Tibial nerve (tissue), 4 donors: ENCODE measurements at regions not wholly inside any gene's neighbourhood (a gene's known extent, or its start where the extent isn't known, plus 50 kb on each side); places are given as distances from the start of the nearest gene placed in this dataset.
A peak's percentile ranks its signal among the peaks of the same experiment; 100 is the strongest.

Source experiments
- DNase-seq, 2 donors: peaks; one replicate each; pipeline ENCODE4 v3.0.0-alpha.2; 2019; ENCODE audit warnings: low spot score in 2 of 2
- H3K27ac ChIP-seq, 4 donors: fragments of 200-600 bp; sonication (generic) in 3 of 4; one replicate each; pipeline ENCODE4 v1.5.1; 2017 to 2019; ENCODE audit warnings: mild to moderate bottlenecking in 1 of 4
- H3K27me3 ChIP-seq, 2 donors: fragments of 200-600 bp; sonication (generic) in 1 of 2; one replicate each; pipeline versions ENCODE4 v1.5.1 to v1.6.0; 2017 to 2019
- H3K36me3 ChIP-seq, 3 donors: fragments of 200-600 bp; sonication (generic); one replicate each; pipeline ENCODE4 v1.5.1; 2018 to 2019
- H3K4me1 ChIP-seq, 4 donors: fragments of 200-600 bp; sonication (generic) in 3 of 4; one replicate each; pipeline ENCODE4 v1.5.1; 2017 to 2019
- H3K4me3 ChIP-seq, 4 donors: fragments of 200-600 bp; sonication (generic) in 3 of 4; one replicate each; pipeline ENCODE4 v1.5.1; 2017 to 2019; ENCODE audit warnings: mild to moderate bottlenecking in 1 of 4, moderate library complexity in 1 of 4
- H3K9me3 ChIP-seq, 4 donors: fragments of 200-600 bp; sonication (generic) in 3 of 4; one replicate each; pipeline ENCODE4 v1.5.1; 2017 to 2019
- CTCF ChIP-seq, 5 experiments: fragments of 200-600 bp in 3 of 5; fragments of 450-650 bp in 2 of 5; sonication (generic) in 3 of 5; IDR thresholded peaks; one replicate each; pipeline ENCODE4 v1.5.1; 2016 to 2019; ENCODE audit warnings: antibody characterized with exemption in 5 of 5, mild to moderate bottlenecking in 3 of 5, moderate library complexity in 2 of 5
- EP300 ChIP-seq, 2 donors: sonication (generic); formaldehyde crosslinking; IDR thresholded peaks; one replicate each; pipeline ENCODE4 v1.6.1; 2017; ENCODE audit warnings: antibody characterized with exemption in 2 of 2, mild to moderate bottlenecking in 1 of 2
- POLR2A ChIP-seq, 2 donors: fragments of 450-650 bp; IDR thresholded peaks; one replicate each; pipeline ENCODE4 v1.6.1; 2017; ENCODE audit warnings: antibody characterized with exemption in 2 of 2, mild to moderate bottlenecking in 2 of 2, moderate library complexity in 2 of 2
- WGBS, 2 donors: methylation state at CpG; one replicate each; pipeline ENCODE4 v1.1.5; 2018; 5-methylcytosine and 5-hydroxymethylcytosine counted together

- H3K27me3 ChIP-seq: no peaks in the 10 kb centered on the region
- no peak for DNase-seq
- H3K27ac ChIP-seq: no peak overlapping the region
- no peak for TF ChIP-seq POLR2A (IDR thresholded peaks at IDR 0.05)
- TF ChIP-seq CTCF (IDR thresholded peaks at IDR 0.05): no peak
- no peak for TF ChIP-seq EP300 (IDR thresholded peaks at IDR 0.05)
- 92 to 97% methylated on average over 1 of the region's 1 CpG for WGBS, 2 donors
- H3K4me3 ChIP-seq: no peak overlapping the region
- H3K4me1 ChIP-seq: peaks cover 0 to 27% (median 0%) of the 10 kb centered on the region in 4 donors
- no peaks in the 10 kb centered on the region for H3K36me3 ChIP-seq
- no peaks in the 10 kb centered on the region for H3K9me3 ChIP-seq
Observed at GRCh38 chr6:113560376-113560775, 296.8 kb upstream of the MARCKS start.

- no peaks in the 10 kb centered on the region for H3K9me3 ChIP-seq
- no peak for DNase-seq
- no peaks in the 10 kb centered on the region for H3K36me3 ChIP-seq
- no peak overlapping the region for H3K27ac ChIP-seq
- H3K27me3 ChIP-seq: no peaks in the 10 kb centered on the region
- no peak for TF ChIP-seq EP300 (IDR thresholded peaks at IDR 0.05)
- no peak for TF ChIP-seq POLR2A (IDR thresholded peaks at IDR 0.05)
- TF ChIP-seq CTCF (IDR thresholded peaks at IDR 0.05): no peak
- H3K4me3 ChIP-seq: no peak overlapping the region
- peaks cover 0 to 31% (median 0%) of the 10 kb centered on the region in 4 donors for H3K4me1 ChIP-seq
Observed at GRCh38 chr6:113560908-113561307, 296.2 kb upstream of the MARCKS start.

- Histone ChIP-seq H3K36me3 (no peaks in the 10 kb centered on the region), H3K9me3 (no peaks in the 10 kb centered on the region), H3K4me1 (peaks cover 0 to 31% (median 0%) of the 10 kb centered on the region in 4 donors), H3K27me3 (no peaks in the 10 kb centered on the region), H3K4me3 (no peak overlapping the region), H3K27ac (no peak overlapping the region)
- WGBS, 2 donors: 81 to 93% methylated on average over 2 of the region's 2 CpGs
- TF ChIP-seq EP300 (IDR thresholded peaks at IDR 0.05): no peak
- no peak for TF ChIP-seq POLR2A (IDR thresholded peaks at IDR 0.05)
- no peak for TF ChIP-seq CTCF (IDR thresholded peaks at IDR 0.05)
- DNase-seq: no peak
Observed at GRCh38 chr6:113562248-113562647, 294.9 kb upstream of the MARCKS start.

GRCh38 chr6:113564371-113565171 lies 292.6 kb upstream of the MARCKS start:
- Histone ChIP-seq H3K4me1 (peaks cover 0 to 18% (median 0%) of the 10 kb centered on the region in 4 donors), H3K27ac (peak overlapping the region; percentile 18 to 87 (median 78)), H3K36me3 (no peaks in the 10 kb centered on the region), H3K9me3 (no peaks in the 10 kb centered on the region), H3K27me3 (no peaks in the 10 kb centered on the region), H3K4me3 (peak overlapping the region; percentile 14 to 40 (median 33))
- 14 to 16% methylated on average over 22 of the region's 22 CpGs for WGBS, 2 donors
- peak; percentile 67 to 71 for DNase-seq
- TF ChIP-seq CTCF (IDR thresholded peaks at IDR 0.05) (peak in 4 of 5 experiments; percentile 8 to 63 (median 36)), EP300 (IDR thresholded peaks at IDR 0.05) (peak in 1 of 2 donors; percentile 82), POLR2A (IDR thresholded peaks at IDR 0.05) (peak in 1 of 2 donors; percentile 39)

GRCh38 chr6:113565306-113565705 lies 291.8 kb upstream of the MARCKS start:
- Histone ChIP-seq H3K4me3 (peak overlapping the region in 3 of 4 donors; percentile 28 to 40 (median 38)), H3K27ac (peak overlapping the region; percentile 18 to 87 (median 78)), H3K27me3 (no peaks in the 10 kb centered on the region), H3K9me3 (no peaks in the 10 kb centered on the region), H3K36me3 (no peaks in the 10 kb centered on the region), H3K4me1 (peaks cover 0 to 19% (median 0%) of the 10 kb centered on the region in 4 donors)
- TF ChIP-seq EP300 (IDR thresholded peaks at IDR 0.05): no peak
- TF ChIP-seq POLR2A (IDR thresholded peaks at IDR 0.05): no peak
- no peak for TF ChIP-seq CTCF (IDR thresholded peaks at IDR 0.05)
- DNase-seq: no peak
- WGBS, 2 donors: 21 to 33% methylated on average over 10 of the region's 10 CpGs
